K562 (cell line): ENCODE measurements at regions not wholly inside any gene's neighbourhood (a gene's known extent, or its start where the extent isn't known, plus 50 kb on each side); places are given as distances from the start of the nearest gene placed in this dataset.

Experiments used
- ATAC-seq: fragments of 200-7000 bp; cut with Tn5 transposase; 3 replicates; pipeline ENCODE4 v1.9.1; 2020; ENCODE audit warnings: moderate library complexity
- BruUV-seq: library from RNA; stranded (reverse); fragments of 400-500 nt; replicated peaks from 2 replicates; lab custom pipeline; 2021; lab: Mats Ljungman, UMichigan
- CTCF ChIA-PET: fragments of 300-600 bp; formaldehyde crosslinking; extraction: SDS; loops from one replicate; lab custom pipeline; 2021; ENCODE audit warnings: low intra/inter-chr PET ratio; lab: Yijun Ruan, JAX
- POLR2A ChIA-PET: fragments of 300-600, 350-650 bp; sonication (Branson Sonifier 250); formaldehyde crosslinking; extraction: SDS; loops from one replicate; lab custom pipeline; 2021; ENCODE audit warnings: antibody characterized with exemption, inconsistent platforms; lab: Yijun Ruan, JAX
- DNase-seq, 4 experiments: peaks; one replicate each; pipeline versions ENCODE4 v3.0.0 to v3.0.0-alpha.2; 2011 to 2018; ENCODE audit warnings: low spot score in 3 of 4, mixed read lengths in 3 of 4; ENCODE audit errors: extremely low read depth in 1 of 4
- FAIRE-seq: peaks from 2 replicates; lab custom pipeline; 2011; peaks lifted over from hg19 to GRCh38; lab: Jason Lieb, UNC
- H2AFZ ChIP-seq: 2 replicates; pipeline ENCODE4 v1.6.0; 2011; ENCODE audit warnings: low read depth, low read length, control low read depth, inconsistent platforms
- H3K27ac ChIP-seq: fragments of 200-600 bp; 3 replicates; pipeline ENCODE4 v1.8.0; 2011; ENCODE audit warnings: low read depth, mild to moderate bottlenecking, control low read depth, inconsistent platforms, low read length, moderate library complexity, mixed read lengths; ENCODE audit errors: extremely low read depth
- H3K27me3 ChIP-seq, 2 experiments: fragments of 300-600 bp in 1 of 2; 2 replicates in 1 of 2; 3 replicates in 1 of 2; pipeline versions ENCODE4 v1.6.0 to v1.8.0; 2011; ENCODE audit warnings: inconsistent platforms in 2 of 2, low read length in 2 of 2, mild to moderate bottlenecking in 1 of 2, mixed read lengths in 1 of 2, moderate library complexity in 1 of 2; ENCODE audit not compliant: control insufficient read depth in 2 of 2, insufficient read depth in 2 of 2
- H3K36me3 ChIP-seq: fragments of 300-600 bp; 3 replicates; pipeline ENCODE4 v1.8.0; 2011; ENCODE audit warnings: mild to moderate bottlenecking, low read length, inconsistent platforms; ENCODE audit not compliant: control insufficient read depth, insufficient read depth
- H3K4me1 ChIP-seq, 2 experiments: fragments of 200-600 bp in 1 of 2; replicated peaks in 1 of 2; 2 replicates in 1 of 2; 3 replicates in 1 of 2; pipeline versions ENCODE4 v1.5.1 to v1.8.0; 2011; ENCODE audit warnings: inconsistent platforms in 2 of 2, low read length in 2 of 2, mild to moderate bottlenecking in 1 of 2, mixed read lengths in 1 of 2, moderate library complexity in 1 of 2; ENCODE audit not compliant: control insufficient read depth in 2 of 2, insufficient read depth in 2 of 2
- H3K4me2 ChIP-seq: 2 replicates; pipeline ENCODE4 v1.6.1; 2011; ENCODE audit warnings: low read length, control low read depth, inconsistent platforms, mixed read lengths; ENCODE audit not compliant: insufficient read depth
- H3K4me3 ChIP-seq: fragments of 200-600 bp; sonication (generic), shearing (Covaris generic); 2 replicates; pipeline ENCODE4 v1.5.1; 2016; ENCODE audit warnings: control low read depth, inconsistent platforms
- H3K79me2 ChIP-seq: fragments of 200-600 bp; 3 replicates; pipeline ENCODE4 v1.8.0; 2011; ENCODE audit warnings: low read length, inconsistent platforms; ENCODE audit not compliant: control insufficient read depth, insufficient read depth
- H3K9ac ChIP-seq, 2 experiments: 2 replicates each; pipeline versions ENCODE4 v1.6.0 to v1.6.1; 2011; ENCODE audit warnings: low read depth in 2 of 2, low read length in 2 of 2, control low read depth in 1 of 2, inconsistent platforms in 1 of 2, mild to moderate bottlenecking in 1 of 2, mixed read lengths in 1 of 2; ENCODE audit not compliant: insufficient read depth in 1 of 2
- H3K9me1 ChIP-seq: one replicate; pipeline ENCODE4 v1.6.0; 2011; ENCODE audit warnings: inconsistent platforms, mild to moderate bottlenecking, low read length, moderate library complexity; ENCODE audit not compliant: control insufficient read depth, insufficient read depth
- H3K9me3 ChIP-seq: replicated peaks from 2 replicates; pipeline ENCODE4 v1.5.1; 2011; ENCODE audit warnings: low read depth, low read length, inconsistent platforms; ENCODE audit not compliant: control insufficient read depth, insufficient read depth
- H4K20me1 ChIP-seq: replicated peaks from 2 replicates; pipeline ENCODE4 v1.6.1; 2011; ENCODE audit warnings: low read length, inconsistent platforms, mixed read lengths; ENCODE audit not compliant: control insufficient read depth, insufficient read depth
- BMI1 ChIP-seq: fragments of 150-350 bp; IDR thresholded peaks from 2 replicates; pipeline ENCODE4 v1.6.1; 2014; ENCODE audit warnings: low read length
- EHMT2 ChIP-seq: fragments of 450-650 bp; IDR thresholded peaks from 2 replicates; pipeline ENCODE4 v1.6.1; 2018; ENCODE audit warnings: antibody characterized with exemption
- HNRNPL ChIP-seq: fragments of 200-400 bp; formaldehyde crosslinking; IDR thresholded peaks from 2 replicates; pipeline ENCODE4 v1.6.1; 2017; ENCODE audit warnings: low read depth, mild to moderate bottlenecking, low read length
- KAT2B ChIP-seq: IDR thresholded peaks from one replicate; pipeline ENCODE4 v1.6.1; 2012; ENCODE audit warnings: low read depth, mild to moderate bottlenecking, control low read depth, inconsistent platforms, low read length, moderate library complexity
- KHSRP ChIP-seq: fragments of 450-650 bp; IDR thresholded peaks from 2 replicates; pipeline ENCODE4 v1.6.1; 2017
- KLF16 ChIP-seq: IDR thresholded peaks from 2 replicates; pipeline ENCODE4 v1.6.1; 2016; ENCODE audit warnings: antibody characterized with exemption
- L3MBTL2 ChIP-seq: fragments of 450-650 bp; IDR thresholded peaks from 2 replicates; pipeline ENCODE4 v1.6.1; 2016; ENCODE audit warnings: mild to moderate bottlenecking, moderate library complexity
- MED1 ChIP-seq: sonication (generic); formaldehyde crosslinking; IDR thresholded peaks from 2 replicates; pipeline ENCODE4 v1.8.1; 2023; ENCODE audit warnings: missing genetic modification reagents, borderline replicate concordance
- NONO ChIP-seq, 2 experiments: fragments of 200-400 bp in 1 of 2; fragments of 450-650 bp in 1 of 2; formaldehyde crosslinking in 1 of 2; IDR thresholded peaks; 2 replicates each; pipeline ENCODE4 v1.6.1; 2017; ENCODE audit warnings: low read depth in 2 of 2, mild to moderate bottlenecking in 2 of 2, moderate library complexity in 2 of 2, low read length in 1 of 2
- NR1H2 ChIP-seq: sonication (generic); formaldehyde crosslinking; IDR thresholded peaks from 2 replicates; pipeline ENCODE4 v1.4.0; 2020; ENCODE audit warnings: mild to moderate bottlenecking, missing genetic modification reagents
- PRMT5 ChIP-seq: sonication (generic); formaldehyde crosslinking; IDR thresholded peaks from 2 replicates; pipeline ENCODE4 v1.5.0; 2020; ENCODE audit warnings: missing genetic modification reagents
- TRIM28 ChIP-seq: fragments of 450-650 bp; IDR thresholded peaks from 2 replicates; pipeline ENCODE4 v1.6.1; 2017
- ZFPM2 ChIP-seq: fragments of 250-450 bp; sonication (Bioruptor Pico); IDR thresholded peaks from 2 replicates; pipeline ENCODE4 v1.5.1; 2022; ENCODE audit warnings: mild to moderate bottlenecking
- ZNF584 ChIP-seq: fragments of 200-800 bp; sonication (Bioruptor generic); IDR thresholded peaks from 2 replicates; pipeline ENCODE4 v1.6.1; 2016; ENCODE audit warnings: low read depth, mild to moderate bottlenecking, missing genetic modification characterization, missing compliant biosample characterization
- WGBS: fragments of 100-300 bp; shearing (Covaris generic); methylation state at CpG from one replicate; pipeline ENCODE4 v1.1.6; 2016; ENCODE audit warnings: low coverage, mixed read lengths; ENCODE audit not compliant: insufficient coverage; ENCODE audit errors: missing lambda C conversion rate; 5-methylcytosine and 5-hydroxymethylcytosine counted together
- in situ Hi-C: fragments of 300-500 bp; cut with MboI; formaldehyde crosslinking; loops from 4 replicates; pipeline ENCODE4 v1.15.0; 2018; ENCODE audit warnings: inconsistent platforms, mixed read lengths
- intact Hi-C: fragments of 100-400 bp; cut with micrococcal nuclease; formaldehyde crosslinking; loops from 2 replicates; pipeline ENCODE4 v1.14.2; 2022

- TF ChIP-seq EHMT2 (no peak), MED1 (CRISPR knock-in tag) (no peak), NONO (IDR thresholded peaks at IDR 0.05; ENCODE audit: low read depth in 2 of 2, low read length in 1 of 2) (no peak)
Observed at GRCh38 chr17:52237151-52237550, 78.6 kb upstream of the CA10 start (continued).

- no peaks in the 10 kb centered on the region for H3K4me1 ChIP-seq
- no peaks in the 10 kb centered on the region for H3K27me3 ChIP-seq
- ChIA-PET POLR2A (no interaction called here), CTCF (no interaction called here)
- DNase-seq (no peak), FAIRE-seq (no peak), ATAC-seq (no peak)
- intact Hi-C loops (no loop called here), in situ Hi-C loops (no loop called here)
- H3K36me3 ChIP-seq: no peaks in the 10 kb centered on the region
- H3K9ac ChIP-seq: no peak overlapping the region
- no TSS peak for BruUV-seq
- H2AFZ ChIP-seq: no peak overlapping the region
- 7% methylated on average over 1 of the region's 1 CpG for WGBS
- no peak overlapping the region for H3K27ac ChIP-seq
- no peak overlapping the region for H3K4me2 ChIP-seq
- H4K20me1 ChIP-seq: no peaks in the 10 kb centered on the region
- H3K4me3 ChIP-seq: no peak overlapping the region
- no peaks in the 10 kb centered on the region for H3K9me3 ChIP-seq
- TF ChIP-seq KHSRP: no peak
- TF ChIP-seq NR1H2 (CRISPR knock-in tag): no peak
- no peak for TF ChIP-seq BMI1
- no peak for TF ChIP-seq KLF16
- no peak for TF ChIP-seq L3MBTL2
- no peak for TF ChIP-seq HNRNPL
- no peak for TF ChIP-seq TRIM28
- TF ChIP-seq ZNF584 (CRISPR knock-in tag): no peak
- no peak for TF ChIP-seq PRMT5 (CRISPR knock-in tag)
- TF ChIP-seq KAT2B: no peak
- no peak for TF ChIP-seq ZFPM2 (CRISPR knock-in tag)
- H3K9me1 ChIP-seq: no peaks in the 10 kb centered on the region
- H3K79me2 ChIP-seq: no peaks in the 10 kb centered on the region
Observed at GRCh38 chr17:52235516-52235915, 77.0 kb upstream of the CA10 start.
